Osteoblast (primary cell): ENCODE measurements at regions not wholly inside any gene's neighbourhood (a gene's known extent, or its start where the extent isn't known, plus 50 kb on each side); places are given as distances from the start of the nearest gene placed in this dataset.

Experiments used
- DNase-seq: peaks from one replicate; pipeline ENCODE4 v3.0.0; 2011; ENCODE audit warnings: low spot score, mixed read lengths; ENCODE audit not compliant: insufficient read length; ENCODE audit errors: missing footprints
- H2AFZ ChIP-seq: 2 replicates; pipeline ENCODE4 v1.6.0; 2011; ENCODE audit warnings: mild to moderate bottlenecking, low read length
- H3K27ac ChIP-seq: 2 replicates; pipeline ENCODE4 v1.5.1; 2011; ENCODE audit warnings: mild to moderate bottlenecking, low read depth, low read length, moderate library complexity
- H3K27me3 ChIP-seq: 2 replicates; pipeline ENCODE4 v1.6.0; 2012; ENCODE audit warnings: mild to moderate bottlenecking, control low read depth, inconsistent platforms, low read length, moderate library complexity; ENCODE audit not compliant: insufficient read depth
- H3K36me3 ChIP-seq: 2 replicates; pipeline ENCODE4 v1.5.1; 2011; ENCODE audit warnings: mild to moderate bottlenecking, low read length, control low read depth, moderate library complexity; ENCODE audit not compliant: insufficient read depth
- H3K4me1 ChIP-seq: 2 replicates; pipeline ENCODE4 v1.5.1; 2011; ENCODE audit warnings: mild to moderate bottlenecking, low read length, control low read depth, moderate library complexity; ENCODE audit not compliant: insufficient read depth
- H3K4me2 ChIP-seq: 2 replicates; pipeline ENCODE4 v1.6.0; 2011; ENCODE audit warnings: mild to moderate bottlenecking, low read length; ENCODE audit not compliant: insufficient read depth
- H3K4me3 ChIP-seq: fragments of 200-600 bp; sonication (generic); 3 replicates; pipeline ENCODE4 v1.5.1; 2012; ENCODE audit warnings: mild to moderate bottlenecking, low read length, inconsistent platforms; ENCODE audit not compliant: insufficient read depth
- H3K79me2 ChIP-seq: 2 replicates; pipeline ENCODE4 v1.6.0; 2012; ENCODE audit warnings: mild to moderate bottlenecking, low read length, control low read depth, inconsistent platforms; ENCODE audit not compliant: insufficient read depth
- H3K9me3 ChIP-seq: 2 replicates; pipeline ENCODE4 v1.5.1; 2011; ENCODE audit warnings: low read depth, low read length, control low read depth
- H4K20me1 ChIP-seq: 2 replicates; pipeline ENCODE4 v1.6.0; 2012; ENCODE audit warnings: mild to moderate bottlenecking, low read length, control low read depth; ENCODE audit not compliant: insufficient read depth
- TF ChIP-seq, protein P1 (sequence below): IDR thresholded peaks from 2 replicates; pipeline ENCODE4 v1.5.1; 2011; ENCODE audit warnings: mild to moderate bottlenecking, low read depth, low read length, moderate library complexity; ENCODE audit errors: extremely low read depth

DNA sequence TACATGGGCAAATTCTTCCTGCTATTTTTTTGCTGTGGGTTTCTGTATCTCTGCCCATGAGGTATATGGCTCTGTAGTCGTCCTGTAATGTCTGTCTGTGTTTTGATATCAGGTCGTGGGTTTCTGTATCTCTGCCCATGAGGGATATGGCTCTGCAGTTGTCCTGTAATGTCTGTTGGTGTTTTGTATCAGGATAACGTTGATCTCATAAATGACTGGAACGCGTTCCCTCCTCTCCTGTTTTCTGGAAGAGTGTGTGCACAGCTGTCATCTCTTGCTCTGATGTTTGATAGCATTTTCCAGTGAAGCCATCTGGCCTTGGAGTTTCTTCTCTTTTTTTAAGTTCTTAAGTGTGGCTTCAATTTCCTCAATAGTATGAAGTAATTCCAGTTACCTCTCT is 57.2 kb downstream of the SOX1 start:
- no peaks in the 10 kb centered on the region for H3K4me1 ChIP-seq
- no peak overlapping the region for H3K4me2 ChIP-seq
- no peaks in the 10 kb centered on the region for H3K9me3 ChIP-seq
- no peak overlapping the region for H3K4me3 ChIP-seq
- H4K20me1 ChIP-seq = no peaks in the 10 kb centered on the region
- TF ChIP-seq, protein P1, sequence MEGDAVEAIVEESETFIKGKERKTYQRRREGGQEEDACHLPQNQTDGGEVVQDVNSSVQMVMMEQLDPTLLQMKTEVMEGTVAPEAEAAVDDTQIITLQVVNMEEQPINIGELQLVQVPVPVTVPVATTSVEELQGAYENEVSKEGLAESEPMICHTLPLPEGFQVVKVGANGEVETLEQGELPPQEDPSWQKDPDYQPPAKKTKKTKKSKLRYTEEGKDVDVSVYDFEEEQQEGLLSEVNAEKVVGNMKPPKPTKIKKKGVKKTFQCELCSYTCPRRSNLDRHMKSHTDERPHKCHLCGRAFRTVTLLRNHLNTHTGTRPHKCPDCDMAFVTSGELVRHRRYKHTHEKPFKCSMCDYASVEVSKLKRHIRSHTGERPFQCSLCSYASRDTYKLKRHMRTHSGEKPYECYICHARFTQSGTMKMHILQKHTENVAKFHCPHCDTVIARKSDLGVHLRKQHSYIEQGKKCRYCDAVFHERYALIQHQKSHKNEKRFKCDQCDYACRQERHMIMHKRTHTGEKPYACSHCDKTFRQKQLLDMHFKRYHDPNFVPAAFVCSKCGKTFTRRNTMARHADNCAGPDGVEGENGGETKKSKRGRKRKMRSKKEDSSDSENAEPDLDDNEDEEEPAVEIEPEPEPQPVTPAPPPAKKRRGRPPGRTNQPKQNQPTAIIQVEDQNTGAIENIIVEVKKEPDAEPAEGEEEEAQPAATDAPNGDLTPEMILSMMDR = no peak
- H3K79me2 ChIP-seq = no peaks in the 10 kb centered on the region
- no peaks in the 10 kb centered on the region for H3K27me3 ChIP-seq
- H3K36me3 ChIP-seq = no peaks in the 10 kb centered on the region
- H3K27ac ChIP-seq = no peak overlapping the region
- H2AFZ ChIP-seq = no peak overlapping the region
- no peak for DNase-seq

DNA sequence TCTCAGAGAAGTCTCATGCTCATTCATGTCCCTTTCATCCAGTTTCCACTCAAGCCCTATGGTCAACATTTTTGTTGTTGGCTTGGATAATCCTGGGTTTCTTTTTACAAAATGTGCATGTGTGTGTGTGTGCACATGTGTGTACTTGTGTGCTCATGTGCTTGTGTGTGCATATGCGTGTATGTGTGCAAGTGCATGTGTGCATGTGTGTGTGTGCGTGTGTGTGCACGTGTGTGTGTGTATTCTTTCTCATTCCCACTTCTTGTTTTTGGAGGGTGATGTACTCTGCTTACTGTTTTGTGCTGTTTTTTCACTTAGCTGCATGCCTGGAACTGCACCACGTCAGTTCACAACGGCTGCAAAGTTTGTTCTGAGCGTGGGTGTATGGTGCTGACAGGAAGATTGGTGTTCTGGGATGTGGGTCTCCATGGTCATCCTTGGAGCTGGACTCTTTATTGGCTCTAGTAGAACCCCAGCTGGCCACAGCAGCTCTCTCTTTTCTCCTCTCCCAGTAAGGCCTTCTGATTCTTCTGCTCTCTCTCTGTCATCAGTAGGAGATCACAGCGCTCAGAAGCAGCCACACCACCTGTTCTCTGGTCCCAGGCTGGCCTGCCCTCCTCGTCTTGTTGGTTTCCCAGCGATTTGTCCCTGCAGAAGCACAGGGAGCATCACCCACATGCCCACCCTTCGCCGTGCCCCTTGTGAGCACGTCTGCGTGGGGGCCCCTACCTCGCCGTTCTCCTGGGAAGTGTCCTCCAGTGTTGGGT is 60.8 kb downstream of the SOX1 start:
- no peak overlapping the region for H3K4me2 ChIP-seq
- no peak overlapping the region for H2AFZ ChIP-seq

DNA sequence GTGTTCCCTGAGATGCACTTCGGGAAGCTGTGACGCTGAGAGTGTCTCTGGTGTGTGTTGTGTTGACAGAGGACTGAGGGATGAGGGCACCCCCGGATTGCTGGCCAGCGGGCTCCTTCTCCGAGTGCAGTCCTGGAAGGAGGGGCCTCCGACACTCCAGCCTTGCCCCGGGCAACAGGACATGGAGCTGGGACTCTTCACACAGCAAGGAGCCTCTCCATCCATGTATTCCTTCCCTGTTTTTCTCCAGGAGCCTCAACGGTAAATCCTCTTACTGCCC is 61.3 kb downstream of the SOX1 start:
- H3K9me3 ChIP-seq = no peaks in the 10 kb centered on the region
- H3K27me3 ChIP-seq = no peaks in the 10 kb centered on the region
- H3K4me2 ChIP-seq = no peak overlapping the region
- no peak for DNase-seq
- H3K4me1 ChIP-seq = no peaks in the 10 kb centered on the region
- H3K79me2 ChIP-seq = no peaks in the 10 kb centered on the region
- TF ChIP-seq, protein P1 = no peak
- H3K27ac ChIP-seq = no peak overlapping the region
- H3K4me3 ChIP-seq = no peak overlapping the region
- H3K36me3 ChIP-seq = no peaks in the 10 kb centered on the region
- H2AFZ ChIP-seq = no peak overlapping the region
- no peaks in the 10 kb centered on the region for H4K20me1 ChIP-seq

More for the DNA sequence above, 60.8 kb downstream of the SOX1 start:
- Histone ChIP-seq H3K27me3 (no peaks in the 10 kb centered on the region), H3K9me3 (no peaks in the 10 kb centered on the region), H3K27ac (no peak overlapping the region), H3K4me1 (no peaks in the 10 kb centered on the region), H4K20me1 (no peaks in the 10 kb centered on the region), H3K36me3 (no peaks in the 10 kb centered on the region), H3K79me2 (no peaks in the 10 kb centered on the region), H3K4me3 (no peak overlapping the region)
- TF ChIP-seq, protein P1 = no peak
- no peak for DNase-seq

DNA sequence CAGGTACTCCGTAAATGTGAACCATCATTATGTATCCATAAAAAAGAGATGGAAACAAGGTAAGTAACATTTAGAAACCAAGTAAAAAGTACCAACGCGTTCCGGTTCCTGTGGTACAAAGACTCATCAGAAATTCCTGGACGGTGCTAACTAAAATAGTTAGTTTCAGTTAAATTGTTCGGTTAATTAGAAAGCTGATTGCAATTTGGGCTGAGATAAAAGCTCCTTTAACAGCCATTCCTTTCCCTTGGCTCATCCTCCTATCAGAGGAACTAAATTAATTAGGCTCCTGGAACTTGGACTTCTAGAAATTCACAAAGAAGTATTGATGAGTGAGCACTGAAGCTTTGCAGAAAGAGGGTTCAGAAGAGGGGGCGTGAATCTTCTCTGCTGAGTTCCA is 63.5 kb downstream of the SOX1 start:
- Histone ChIP-seq H3K36me3 (no peaks in the 10 kb centered on the region), H3K4me1 (no peaks in the 10 kb centered on the region), H3K79me2 (no peaks in the 10 kb centered on the region), H3K27ac (no peak overlapping the region), H3K4me2 (no peak overlapping the region), H3K9me3 (no peaks in the 10 kb centered on the region), H4K20me1 (no peaks in the 10 kb centered on the region), H2AFZ (no peak overlapping the region), H3K27me3 (no peaks in the 10 kb centered on the region), H3K4me3 (no peak overlapping the region)
- TF ChIP-seq, protein P1 = no peak
- no peak for DNase-seq
